GM19467 (cell line): ENCODE measurements at regions not wholly inside any gene's neighbourhood (a gene's known extent, or its start where the extent isn't known, plus 50 kb on each side); places are given as distances from the start of the nearest gene placed in this dataset.

Experiments used
- ATAC-seq: cut with Tn5 transposase; IDR thresholded peaks from one replicate; pipeline ENCODE4 v1.9.1; 2021; ENCODE audit warnings: mild to moderate bottlenecking, moderate library complexity; ENCODE audit not compliant: unreplicated experiment

GRCh38 chr16:85502357-85502756 lies 110.8 kb upstream of the GSE1 start:
- no peak for ATAC-seq

GRCh38 chr16:85503679-85504231 lies 109.4 kb upstream of the GSE1 start:
- no peak for ATAC-seq

- no peak for ATAC-seq
Measured at GRCh38 chr16:85504242-85504641, 108.9 kb upstream of the GSE1 start.

DNA sequence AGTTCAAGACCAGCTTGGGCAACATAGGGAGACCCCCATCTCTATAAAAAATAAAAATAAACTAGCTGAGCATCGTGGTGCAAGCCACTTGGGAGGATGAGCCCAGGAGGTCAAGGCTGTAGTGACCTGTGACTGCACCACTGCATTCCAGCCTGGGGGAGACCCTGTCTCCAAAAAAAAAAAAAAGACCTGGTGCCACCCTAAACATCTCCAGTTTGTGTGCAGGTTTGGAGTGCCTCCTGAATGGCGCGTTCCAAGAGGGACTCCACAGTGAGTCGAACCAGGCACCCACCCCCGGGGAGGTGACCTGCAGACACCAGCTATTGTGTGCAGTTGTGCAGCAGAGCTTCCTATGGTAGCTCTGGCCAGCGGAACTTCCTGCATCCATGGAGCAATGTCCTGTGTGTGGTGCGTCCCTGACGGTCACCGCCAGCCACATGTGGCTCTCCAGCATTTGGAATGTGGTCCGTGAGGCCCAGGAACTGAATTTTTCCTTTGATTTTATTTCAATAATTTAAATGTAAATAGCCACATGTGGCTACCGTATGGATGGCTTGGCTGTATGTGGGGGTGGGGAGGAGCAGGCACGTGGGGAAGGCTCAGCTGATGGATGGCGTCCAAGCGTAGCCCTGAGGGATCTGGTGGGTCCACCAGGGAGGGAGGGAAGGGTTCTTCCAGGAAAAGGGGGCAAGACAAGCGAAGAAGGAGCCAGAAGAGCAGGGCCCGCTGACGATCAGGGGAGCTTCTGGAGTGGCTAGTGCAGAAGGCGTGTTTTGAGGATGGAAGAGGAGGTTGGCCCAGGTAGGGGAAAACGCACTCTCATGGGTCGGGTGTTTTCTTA lies 107.1 kb upstream of the GSE1 start:
- no peak for ATAC-seq

DNA sequence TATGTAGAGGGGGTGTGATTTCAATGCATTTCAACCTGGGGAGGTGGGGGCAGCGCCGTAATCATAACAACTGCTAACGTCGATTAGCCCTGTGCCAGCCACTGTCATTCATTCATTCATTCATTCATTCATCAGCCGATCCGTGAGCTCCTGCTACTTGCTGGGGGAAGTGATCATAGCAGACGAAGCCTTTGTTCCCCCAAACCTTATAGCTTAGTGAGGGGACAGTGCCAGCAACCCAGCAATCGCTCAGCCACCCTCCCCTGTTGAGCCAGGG lies 106.5 kb upstream of the GSE1 start:
- no peak for ATAC-seq

DNA sequence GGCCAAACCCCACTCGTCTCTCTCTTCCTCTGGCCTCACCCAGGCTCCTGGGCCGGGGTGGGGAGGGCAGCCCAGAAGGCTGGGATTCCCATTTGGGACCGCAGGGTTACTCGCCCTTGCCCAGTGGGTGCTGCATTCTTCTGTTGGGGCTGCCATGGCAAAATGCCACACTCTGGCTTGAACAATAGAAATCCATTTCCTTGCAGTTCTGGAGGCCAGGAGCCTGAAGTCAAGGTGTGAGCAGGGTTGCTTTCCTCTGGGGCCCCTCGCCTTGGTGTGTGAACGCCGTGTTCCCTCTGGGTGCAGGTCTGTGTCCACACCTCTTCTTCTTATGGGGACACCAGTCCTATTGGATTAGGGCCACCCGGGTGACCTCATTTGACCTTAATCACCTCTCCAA lies 105.8 kb upstream of the GSE1 start:
- no peak for ATAC-seq

DNA sequence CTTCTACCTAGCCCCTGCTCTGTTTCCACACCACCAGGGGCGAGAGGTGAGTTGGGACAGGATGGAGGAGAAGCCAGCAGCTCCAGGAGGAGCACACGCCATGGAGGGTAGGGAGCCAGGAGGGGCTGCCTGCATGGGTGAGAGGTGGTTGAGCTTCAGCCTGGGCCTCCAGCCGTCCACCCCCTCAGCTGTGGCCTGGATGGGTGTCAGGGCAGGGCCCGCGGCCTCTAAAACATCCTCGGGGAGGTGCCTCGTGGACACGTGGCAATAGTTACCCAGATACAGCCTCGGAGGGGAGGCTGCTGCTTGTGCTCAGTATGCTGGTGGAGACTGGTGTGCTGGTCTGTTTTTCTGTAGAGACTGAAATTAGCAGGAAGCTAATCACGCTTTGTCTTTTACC lies 104.7 kb upstream of the GSE1 start:
- ATAC-seq, result no peak

DNA sequence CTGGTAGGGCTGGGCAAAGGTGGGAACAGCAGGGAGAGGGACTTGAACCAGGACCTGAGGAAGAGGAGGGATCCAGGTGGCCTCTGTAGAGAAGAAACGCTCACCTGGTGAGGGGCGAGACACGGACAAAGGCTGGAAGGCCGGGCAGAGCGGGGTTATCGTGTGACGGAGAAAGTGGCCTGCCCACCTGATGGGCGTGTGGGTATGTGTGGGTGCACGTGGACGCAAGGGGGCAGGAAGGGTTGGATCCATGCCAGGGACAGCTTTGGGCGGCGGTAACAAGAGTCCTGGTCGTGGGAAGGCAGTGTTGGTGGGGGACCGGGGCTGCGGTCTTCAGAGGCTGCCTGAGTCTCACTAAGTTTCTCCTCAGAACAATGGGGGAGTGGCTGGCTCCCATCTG lies 104.1 kb upstream of the GSE1 start:
- no peak for ATAC-seq

- ATAC-seq, result no peak
Measured at GRCh38 chr16:85510041-85510659, 103.0 kb upstream of the GSE1 start.

DNA sequence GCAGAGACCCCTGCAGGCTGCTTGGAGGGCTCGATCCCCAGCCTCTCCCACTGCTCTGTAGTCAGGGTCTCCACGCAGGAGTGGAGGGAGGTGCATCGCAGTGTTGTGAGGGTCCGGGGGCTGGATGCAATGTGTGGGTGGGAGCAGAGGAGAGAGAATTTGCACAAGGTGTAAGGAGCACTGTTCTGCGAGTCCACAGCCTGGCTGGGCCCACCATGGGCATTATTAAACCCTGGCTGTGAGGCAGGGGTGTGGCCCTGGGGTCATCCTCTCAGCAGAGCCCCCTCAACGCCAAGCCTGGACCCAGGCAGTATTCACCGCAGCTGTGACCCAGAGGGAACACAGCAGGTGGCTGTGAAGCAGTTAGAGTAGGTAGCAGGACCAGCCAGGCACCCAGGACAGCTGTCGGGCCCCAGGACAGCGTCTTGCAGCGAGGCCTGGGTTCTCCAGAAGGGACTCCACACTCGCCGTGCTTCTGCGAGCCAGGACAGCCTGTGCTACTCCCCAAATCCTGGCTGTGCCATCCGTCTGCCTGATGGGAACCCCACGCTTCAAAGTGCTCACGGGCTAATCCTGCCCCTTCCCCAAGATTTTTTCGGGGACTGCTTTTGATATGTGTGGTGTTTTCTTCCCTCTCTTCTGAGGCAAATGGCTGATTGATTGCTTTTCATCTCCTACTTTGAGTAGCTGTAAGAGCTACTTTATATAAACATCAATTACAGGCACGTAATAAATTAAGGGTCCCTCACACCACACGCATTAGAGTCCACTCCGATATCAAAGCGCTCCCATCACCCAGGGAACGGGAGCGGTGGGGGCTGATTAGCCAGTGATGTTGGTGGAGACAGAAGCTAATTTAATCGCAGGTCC lies 100.9 kb upstream of the GSE1 start:
- ATAC-seq, result no peak

DNA sequence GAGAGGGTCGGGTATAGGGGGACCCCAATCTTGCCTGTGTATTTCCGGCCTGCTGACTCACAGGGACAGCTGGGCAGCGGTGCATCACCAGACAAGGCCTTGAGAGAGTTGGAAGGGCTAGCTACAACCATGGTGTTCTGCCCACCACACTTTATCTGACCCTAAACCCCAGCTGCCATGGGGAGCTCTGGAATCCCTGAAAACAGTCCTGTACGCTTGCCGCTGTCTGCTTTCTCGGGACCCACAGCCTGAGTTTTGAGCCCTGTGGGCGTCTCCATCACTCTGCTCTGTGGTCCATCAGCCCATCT lies 100.4 kb upstream of the GSE1 start:
- ATAC-seq, result no peak

GRCh38 chr16:85513180-85513579 lies 99.9 kb upstream of the GSE1 start:
- no peak for ATAC-seq

GRCh38 chr16:85513649-85514048 lies 99.5 kb upstream of the GSE1 start:
- ATAC-seq, result no peak

DNA sequence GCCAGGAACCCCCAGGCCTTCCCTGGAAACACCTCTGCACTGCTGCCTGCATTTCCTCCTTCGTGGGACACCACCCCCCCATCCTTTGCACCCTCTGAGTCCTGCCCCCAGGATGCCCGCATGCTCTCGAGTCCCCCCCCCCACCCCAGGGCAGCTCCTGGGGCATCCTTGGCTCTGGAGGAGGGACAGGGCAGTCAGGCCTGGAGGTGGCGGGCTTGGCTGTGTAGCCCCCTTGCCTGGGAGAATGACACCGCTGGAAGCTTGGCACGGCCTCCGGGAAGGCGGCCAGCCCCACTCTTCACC lies 98.9 kb upstream of the GSE1 start:
- no peak for ATAC-seq

DNA sequence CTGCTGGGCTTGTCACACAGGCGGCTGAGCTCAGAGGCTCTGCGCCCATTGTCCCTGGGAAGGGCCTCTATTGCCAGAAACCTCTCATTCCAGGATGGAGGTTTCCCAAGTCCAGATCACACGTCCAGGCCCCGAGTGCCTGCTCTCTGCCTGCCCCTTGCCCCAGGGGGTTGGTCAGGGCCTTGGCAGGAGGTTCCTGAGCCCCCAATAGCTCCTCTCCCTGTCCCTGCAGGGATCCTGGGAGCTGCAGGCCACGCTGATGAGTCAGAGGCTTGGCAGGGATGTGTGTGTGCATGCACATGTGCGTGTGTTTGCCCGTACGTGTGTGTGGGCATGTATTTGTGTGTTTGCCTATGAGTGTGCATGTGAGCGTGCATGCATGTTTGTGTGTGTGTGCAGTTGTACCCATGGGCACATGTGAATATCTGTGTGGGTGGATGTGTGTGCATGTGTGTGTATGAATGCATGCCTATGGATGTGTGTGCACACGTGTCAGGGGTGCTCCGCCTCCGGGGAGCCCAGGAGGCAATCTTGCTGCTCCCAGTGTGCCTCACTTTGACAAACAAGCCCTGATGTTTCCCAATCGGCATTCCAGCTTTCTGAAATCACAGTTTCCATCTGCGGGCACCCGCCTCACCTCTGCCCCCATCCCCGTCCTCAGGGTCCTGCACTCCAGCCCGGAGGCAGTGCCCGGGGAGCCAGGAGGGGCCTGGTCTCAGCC lies 98.4 kb upstream of the GSE1 start:
- no peak for ATAC-seq

- ATAC-seq, result no peak
Measured at GRCh38 chr16:85515319-85515745, 97.8 kb upstream of the GSE1 start.

GRCh38 chr16:85515830-85516397 lies 97.2 kb upstream of the GSE1 start:
- no peak for ATAC-seq

DNA sequence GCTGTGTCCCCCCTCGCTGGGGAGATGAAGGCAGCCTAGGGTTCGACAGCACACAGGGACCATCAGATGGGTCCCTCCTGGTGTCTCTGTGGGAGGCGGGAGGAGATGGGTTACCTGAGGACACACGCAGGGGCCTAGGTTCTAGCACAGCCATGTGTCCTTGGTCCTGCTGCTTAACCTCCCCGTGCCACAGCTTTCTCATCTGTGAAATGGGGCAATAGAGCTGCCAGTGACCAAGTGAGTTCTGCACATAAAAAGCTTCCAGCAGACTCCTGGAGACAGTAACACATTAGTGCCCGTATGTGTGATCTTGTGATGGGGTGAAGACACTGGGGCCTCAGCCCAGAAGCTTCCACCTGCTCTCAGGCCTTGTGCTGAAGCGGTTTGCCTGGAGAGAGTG lies 96.0 kb upstream of the GSE1 start:
- no peak for ATAC-seq

GRCh38 chr16:85517563-85518179 lies 95.5 kb upstream of the GSE1 start:
- no peak for ATAC-seq

DNA sequence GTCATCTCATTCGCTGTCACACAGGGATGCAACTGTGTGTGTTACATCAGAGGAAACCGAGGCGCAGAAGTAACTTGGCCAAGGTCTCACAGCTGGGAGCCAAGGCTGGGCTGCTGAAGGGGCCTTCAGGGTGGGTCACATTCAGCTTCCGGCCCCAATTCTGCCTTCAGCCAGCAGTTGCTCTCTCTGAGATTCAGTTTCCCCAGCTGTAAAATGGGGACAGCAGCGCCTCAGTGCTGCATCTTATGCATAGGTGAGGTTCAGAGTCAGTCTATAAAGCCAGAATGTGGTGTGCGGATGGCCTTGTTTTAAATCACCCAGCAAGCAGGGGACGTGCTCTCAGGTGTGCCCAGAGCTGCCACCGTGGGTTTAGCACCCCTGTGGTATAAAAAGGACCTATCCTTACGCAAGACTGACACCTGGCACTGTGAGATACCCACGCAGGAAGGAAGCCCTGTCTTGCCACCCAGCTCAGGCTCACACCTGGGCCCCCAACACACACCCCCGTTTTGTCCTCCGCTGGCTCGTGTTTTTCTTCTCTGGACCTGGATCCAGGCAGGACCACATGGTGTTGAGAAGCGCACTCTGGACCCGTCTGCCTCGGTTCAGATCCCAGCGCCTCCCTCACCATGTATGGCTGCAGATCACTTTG lies 94.6 kb upstream of the GSE1 start:
- no peak for ATAC-seq
